Ecto neural progenitor cell (in vitro differentiated cells): ENCODE measurements at regions not wholly inside any gene's neighbourhood (a gene's known extent, or its start where the extent isn't known, plus 50 kb on each side); places are given as distances from the start of the nearest gene placed in this dataset.
"Not testable (repeated sequence)": the region's sequence is repeated elsewhere in the genome, so short reads cannot be mapped to it uniquely, and the experiment has no call there.

Experiments used
- DNase-seq: peaks from one replicate; pipeline ENCODE4 v3.0.0-alpha.2; 2018; ENCODE audit warnings: low spot score

DNA sequence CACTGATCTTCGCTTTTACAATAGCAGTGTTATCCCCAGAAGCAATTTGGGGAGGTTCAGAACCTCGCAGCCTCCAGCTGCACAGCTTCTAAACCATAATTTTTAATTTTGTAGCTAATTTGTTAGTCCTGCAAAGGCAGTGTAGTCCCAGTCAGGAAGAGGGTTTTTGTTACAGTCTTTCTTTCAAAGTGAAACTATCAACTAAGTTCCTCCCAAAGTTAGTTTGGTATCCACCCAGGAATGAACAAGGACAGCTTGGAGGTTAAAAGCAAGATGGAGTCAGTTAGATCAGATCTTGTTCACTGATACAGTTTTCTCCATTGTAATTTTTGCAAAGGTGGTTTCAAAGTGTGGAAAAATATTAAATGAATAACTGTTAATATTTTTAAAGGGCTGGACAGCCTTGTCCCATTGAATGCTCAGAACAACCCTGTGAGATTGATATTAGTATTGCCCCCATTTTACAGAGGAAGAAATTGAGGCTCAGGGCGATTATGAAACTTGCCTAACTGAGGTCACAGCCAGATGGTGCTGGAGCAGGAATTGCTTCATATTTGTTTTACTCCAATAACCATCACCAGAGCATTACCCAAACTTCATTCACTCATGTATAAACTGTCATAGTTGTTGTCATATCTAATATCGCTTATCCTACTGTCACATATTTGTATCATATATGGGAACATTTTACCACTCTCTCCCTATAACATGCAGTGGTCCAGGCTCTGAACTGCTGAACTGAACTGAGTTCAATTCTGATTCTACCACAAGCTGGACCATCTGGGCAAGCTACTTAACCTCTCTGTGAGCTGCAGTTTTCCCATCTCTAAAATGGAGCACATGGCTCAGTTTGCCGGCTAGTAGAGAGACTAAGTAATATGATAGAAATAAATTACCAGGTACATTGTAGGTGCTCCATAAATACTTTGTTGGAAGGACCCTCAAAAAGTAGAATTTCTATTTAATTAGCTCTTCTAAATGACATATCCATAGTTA is 213.8 kb downstream of the BCAS1 start:
- no peak for DNase-seq

DNA sequence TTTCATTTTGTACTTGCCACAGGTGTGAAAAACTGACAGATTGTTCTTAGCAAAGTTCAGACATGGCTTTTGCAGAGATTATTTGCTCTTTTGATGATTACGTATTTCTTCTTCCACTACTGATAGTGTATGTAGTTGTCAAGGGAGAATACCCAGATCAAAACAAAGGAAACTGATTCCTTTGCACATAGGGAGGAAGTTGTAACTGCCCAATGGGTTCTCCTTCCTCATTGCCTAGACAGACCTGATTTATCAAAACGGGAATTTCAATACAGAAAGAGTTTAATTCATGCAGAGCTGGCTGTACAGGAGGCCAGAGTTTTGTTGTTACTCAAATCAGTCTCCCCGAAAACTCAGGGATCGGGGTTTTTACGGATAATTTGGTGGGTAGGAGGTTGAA is 214.7 kb downstream of the BCAS1 start:
- no peak for DNase-seq

DNA sequence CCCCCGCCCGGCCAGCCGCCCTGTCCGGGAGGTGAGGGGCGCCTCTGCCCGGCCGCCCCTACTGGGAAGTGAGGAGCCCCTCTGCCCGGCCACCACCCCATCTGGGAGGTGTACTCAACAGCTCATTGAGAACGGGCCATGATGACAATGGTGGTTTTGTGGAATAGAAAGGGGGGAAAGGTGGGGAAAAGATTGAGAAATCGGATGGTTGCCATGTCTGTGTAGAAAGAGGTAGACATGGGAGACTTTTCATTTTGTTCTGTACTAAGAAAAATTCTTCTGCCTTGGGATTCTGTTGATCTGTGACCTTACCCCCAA is 215.8 kb downstream of the BCAS1 start:
- not testable (repeated sequence) for DNase-seq

DNA sequence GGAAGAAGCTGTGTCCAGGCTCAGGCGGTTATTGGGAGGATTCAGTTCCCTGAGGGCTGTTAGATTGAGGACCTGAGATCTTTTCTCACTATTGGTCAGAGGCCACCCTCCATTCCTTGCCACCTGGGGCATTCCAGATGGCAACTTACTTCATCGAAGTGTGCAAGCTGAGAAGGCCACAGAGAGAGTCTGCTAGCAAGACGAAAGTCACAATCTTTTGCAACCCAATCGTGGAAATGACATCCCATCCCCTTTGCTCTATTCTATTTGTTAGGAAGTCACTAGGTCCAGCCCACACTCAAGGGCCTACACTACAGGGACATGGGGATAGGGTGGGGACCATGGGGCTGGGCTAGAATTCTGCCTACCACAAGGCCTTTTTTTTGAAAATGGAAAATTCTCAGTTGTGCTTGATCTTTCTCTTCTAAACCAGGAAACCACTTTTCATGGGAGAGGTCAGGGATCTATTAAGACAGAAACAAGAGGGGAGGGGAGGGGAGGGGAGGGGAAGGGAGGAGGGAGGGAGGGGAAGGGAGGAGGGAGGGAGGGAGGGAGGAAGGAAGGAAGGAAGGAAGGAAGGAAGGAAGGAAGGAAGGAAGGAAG is 217.2 kb downstream of the BCAS1 start:
- no peak for DNase-seq

DNA sequence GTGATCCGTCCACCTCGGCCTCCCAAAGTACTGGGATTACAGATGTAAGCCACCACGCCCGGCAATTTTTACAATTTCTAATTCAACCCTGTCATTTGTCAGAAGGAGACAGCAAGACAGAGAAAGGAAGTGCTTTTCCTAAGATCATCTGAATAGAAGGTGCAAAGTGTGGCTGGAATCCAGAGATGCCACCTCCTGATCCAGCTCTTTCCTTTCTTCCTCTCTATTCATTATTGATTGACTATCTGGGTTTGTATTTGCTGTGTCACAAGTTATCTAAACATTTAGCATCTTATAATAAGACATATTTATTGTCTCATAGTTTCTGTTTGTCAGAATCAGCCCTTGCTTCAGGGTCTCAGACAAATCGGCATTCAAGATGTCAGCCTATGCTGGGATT is 217.7 kb downstream of the BCAS1 start:
- DNase-seq = no peak

DNA sequence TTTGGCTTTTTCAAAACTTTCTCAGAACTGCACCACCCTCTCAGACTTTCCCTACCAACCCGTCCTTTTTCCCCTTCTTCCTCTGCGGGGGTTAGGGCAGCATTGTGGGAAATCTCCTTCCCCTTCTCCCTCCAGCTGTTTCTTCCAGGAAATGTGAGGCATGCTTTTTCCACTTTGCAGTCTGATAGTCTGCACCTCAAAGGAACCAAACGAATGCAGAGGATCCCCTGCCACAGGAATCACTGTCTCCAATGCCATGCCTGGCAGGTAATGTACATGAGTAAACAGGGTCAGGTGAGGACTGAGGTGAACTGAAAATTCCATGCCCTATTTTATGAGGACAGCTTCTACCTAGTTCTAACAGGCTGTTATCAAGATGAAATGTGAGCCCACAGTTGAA is 218.4 kb downstream of the BCAS1 start:
- no peak for DNase-seq

DNA sequence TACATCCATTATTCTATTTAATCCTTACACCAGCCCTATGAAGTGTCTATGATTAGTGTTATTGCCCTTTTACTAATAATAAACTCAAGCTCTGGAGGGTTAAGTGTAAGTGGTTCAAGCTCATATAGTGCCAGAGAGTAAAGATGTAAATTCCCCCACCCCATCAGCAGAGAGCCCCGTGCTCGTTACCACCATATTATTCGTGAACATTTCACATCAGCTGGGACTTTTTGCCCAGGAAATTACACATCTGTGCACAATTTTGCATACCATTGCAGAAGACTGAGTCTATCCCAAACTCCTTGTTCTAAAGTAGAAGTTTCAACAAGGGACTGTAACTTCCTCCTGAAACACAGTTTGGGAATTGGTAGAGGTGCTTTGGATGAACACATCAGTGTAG is 220.1 kb downstream of the BCAS1 start:
- DNase-seq = no peak

DNA sequence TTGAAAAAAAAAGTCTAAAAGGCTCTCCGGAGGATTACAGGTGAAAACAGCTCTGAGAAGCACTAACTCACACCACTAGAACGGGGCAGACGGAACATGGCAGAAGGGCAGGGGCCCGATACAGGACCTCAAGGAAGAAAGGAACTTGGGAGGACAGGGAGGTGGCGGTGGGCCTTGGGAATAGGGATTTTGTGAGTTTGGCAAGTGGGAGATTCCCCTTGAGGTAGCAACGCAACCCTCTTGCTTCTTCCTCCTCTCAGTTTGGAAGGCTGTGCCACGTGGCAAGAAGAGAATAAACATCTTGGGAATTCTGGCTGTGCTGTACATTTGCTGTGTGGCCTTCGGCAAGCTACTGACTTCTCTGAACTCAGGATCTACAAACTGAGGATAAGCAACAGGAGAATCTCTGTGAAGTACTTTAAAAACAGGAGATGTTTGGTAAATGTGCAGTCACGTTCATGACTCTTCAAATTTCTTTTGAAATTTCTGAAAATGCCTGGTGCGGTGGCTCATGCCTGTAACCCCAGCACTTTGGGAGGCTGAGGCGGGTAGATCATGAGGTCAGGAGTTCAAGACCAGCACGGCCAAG is 220.8 kb downstream of the BCAS1 start:
- DNase-seq = no peak

- no peak for DNase-seq
Observed at GRCh38 chr20:53848304-53848703, 222.1 kb downstream of the BCAS1 start.

- DNase-seq = no peak
Observed at GRCh38 chr20:53847837-53848170, 222.6 kb downstream of the BCAS1 start.

DNA sequence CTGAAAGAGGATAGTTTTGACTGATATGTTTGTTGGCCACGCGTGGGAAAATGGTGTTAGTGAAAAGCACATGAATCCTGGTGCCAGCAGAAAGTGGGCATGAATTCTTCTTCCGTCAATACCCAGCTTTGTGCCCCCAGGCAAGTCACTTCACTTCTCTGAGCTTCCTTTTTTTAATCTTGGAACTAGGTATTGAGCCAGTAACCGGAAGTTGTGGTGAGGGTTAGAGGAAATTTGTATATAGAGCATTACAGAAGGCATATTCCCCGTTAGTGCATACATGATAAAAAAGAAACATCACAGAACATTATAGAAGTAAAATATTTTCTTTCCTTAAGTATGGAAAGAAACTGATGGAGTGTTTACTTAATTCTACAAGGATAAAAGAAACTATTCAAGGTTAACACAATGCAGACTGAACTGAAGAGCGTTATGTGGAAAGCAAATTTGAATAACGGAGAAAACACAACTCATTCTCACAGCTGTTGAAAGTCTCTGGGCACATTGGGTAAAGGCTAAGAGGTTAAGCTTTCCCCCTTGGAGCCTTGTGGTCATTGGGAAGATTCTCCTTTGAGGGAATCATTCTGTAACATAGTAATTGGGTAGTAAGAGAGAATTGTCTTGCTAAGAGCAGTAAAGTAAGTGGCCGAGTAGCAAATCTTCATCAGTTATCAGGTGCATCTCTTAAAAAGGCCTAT is 223.1 kb downstream of the BCAS1 start:
- no peak for DNase-seq

GRCh38 chr20:53846640-53847039 is 223.8 kb downstream of the BCAS1 start:
- DNase-seq = no peak

- no peak for DNase-seq
Observed at GRCh38 chr20:53845980-53846379, 224.4 kb downstream of the BCAS1 start.

DNA sequence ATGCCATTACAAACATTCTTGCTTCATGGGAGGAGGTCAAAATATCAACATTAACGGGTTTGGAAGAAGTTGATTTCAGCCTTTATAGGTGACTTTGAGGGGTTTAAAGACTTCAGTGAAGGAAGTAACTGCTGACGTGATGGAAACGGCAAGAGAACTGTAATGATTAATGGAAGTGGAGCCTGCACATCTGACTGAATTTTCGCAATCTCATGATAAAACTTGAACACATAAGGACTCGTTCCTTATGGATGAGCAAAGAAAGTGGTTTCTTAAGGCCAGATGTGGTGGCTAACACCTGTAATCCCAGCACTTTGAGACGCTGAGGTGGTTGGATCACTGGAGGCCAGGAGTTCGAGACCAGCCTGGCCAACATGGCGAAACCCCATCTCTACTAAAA is 226.1 kb downstream of the BCAS1 start:
- no peak for DNase-seq

GRCh38 chr20:53843645-53844044 is 226.7 kb downstream of the BCAS1 start:
- no peak for DNase-seq

- DNase-seq = no peak
Observed at GRCh38 chr20:53842301-53843099, 227.9 kb downstream of the BCAS1 start.

DNA sequence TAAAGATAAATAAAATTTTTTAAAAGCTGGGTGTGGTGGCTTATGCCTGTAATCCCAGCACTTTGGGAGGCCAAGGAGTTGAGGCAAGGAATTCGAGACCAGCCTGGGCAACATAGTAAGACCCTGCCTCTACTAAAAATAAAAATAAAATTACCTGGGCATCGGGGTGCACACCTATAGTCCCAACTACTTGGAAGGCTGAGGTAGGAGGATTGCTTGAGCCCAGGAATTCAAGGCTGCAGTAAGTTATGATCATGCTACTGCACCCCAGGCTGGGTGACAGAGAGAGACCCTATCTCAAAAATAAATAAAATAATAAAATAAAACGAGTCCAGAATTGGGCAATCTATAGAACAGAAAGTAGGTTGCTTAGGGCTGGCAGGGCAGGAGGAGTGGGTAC is 228.7 kb downstream of the BCAS1 start:
- DNase-seq = no peak

DNA sequence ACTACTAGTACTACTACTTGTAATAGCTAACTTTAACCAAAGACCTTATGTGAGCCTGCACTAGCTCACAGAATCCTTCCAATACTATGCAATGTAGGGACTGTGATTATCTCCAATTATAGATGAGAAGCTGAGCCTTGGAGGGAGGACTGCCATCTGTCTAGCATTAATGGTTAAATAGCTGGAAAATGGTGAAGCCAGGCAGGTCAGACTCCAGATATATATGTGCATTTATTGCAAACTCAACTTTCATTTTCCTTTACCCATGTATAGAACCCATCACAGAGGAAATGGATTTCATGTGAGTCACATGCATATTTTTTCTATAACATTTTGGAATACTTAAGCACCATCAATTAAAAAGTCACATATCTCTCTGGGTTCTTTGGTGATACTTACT is 229.9 kb downstream of the BCAS1 start:
- DNase-seq = no peak

DNA sequence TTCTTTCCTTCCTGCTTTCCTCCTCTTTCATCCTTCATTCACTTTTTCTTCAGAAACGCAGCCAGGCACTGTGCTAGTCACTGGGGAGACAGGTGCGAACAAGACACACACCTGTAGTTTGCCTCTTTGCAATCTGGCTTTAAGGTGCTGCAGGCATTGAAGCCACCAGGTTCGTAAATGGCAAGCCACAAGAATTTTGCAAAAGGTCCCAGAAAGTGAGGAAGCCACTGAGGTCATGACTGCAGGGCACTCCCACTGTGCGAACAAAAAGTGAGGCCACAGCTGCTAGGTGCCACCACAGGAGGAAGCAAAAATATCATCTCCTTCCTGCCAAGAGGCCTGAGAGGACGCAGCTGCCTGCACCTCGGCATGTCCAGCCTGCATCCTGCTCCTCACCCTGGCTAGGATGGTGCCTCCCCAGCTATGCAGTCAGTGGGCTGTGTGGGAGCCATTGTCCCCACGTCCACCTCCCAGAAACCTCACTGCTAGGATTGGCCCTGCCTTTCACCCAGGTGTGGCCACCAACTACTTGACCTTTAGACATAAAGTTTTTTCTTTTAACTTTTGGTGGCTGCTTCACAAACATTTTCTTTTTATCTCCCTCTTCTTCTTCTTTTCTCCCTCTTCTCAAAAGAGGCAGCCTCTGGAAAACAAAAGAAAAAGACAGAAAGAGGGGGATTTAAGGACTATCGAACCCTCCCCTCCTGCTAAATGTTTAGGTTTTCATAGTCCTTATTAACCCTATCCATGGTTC is 230.8 kb downstream of the BCAS1 start:
- no peak for DNase-seq

DNA sequence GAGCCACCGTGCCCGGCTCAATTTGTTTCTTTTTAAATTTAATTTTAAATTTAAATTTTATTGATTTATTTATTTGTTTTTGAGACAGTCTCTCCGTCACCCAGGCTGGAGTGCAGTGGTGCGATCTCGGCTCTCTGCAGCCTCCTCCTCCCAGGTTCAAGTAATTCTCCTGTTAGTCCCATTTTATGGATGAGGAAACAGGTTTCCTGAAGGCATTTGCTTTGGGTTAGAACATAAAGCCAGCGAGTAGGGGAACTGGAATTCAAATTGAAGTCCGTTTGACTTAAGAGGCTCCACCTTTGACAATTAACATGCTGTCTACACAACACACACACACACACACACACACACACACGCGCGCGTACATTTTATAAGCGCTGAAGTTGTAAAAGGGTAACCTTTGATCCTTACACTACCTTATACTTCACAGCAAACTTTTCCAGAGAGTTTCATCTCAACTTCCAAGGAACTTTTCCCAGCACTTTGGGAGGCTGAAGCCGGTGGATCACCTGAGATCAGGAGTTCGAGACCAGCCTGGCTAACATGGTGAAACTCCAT is 232.0 kb downstream of the BCAS1 start:
- no peak for DNase-seq
